Upper lobe of left lung (tissue), 4 donors: ENCODE measurements at regions not wholly inside any gene's neighbourhood (a gene's known extent, or its start where the extent isn't known, plus 50 kb on each side); places are given as distances from the start of the nearest gene placed in this dataset.

Experiments
- CTCF ChIP-seq, 6 experiments: fragments of 450-650 bp in 4 of 6; fragments of 200-600 bp in 2 of 6; sonication (generic) in 2 of 6; IDR thresholded peaks; one replicate each; pipeline ENCODE4 v1.5.1; 2016 to 2019; ENCODE audit warnings: antibody characterized with exemption in 6 of 6
- EP300 ChIP-seq, 4 donors: sonication (generic); formaldehyde crosslinking; IDR thresholded peaks; one replicate each; pipeline ENCODE4 v1.5.1; 2017; ENCODE audit warnings: antibody characterized with exemption in 4 of 4, control low read depth in 2 of 4
- POLR2A ChIP-seq, 4 donors: fragments of 450-650 bp; IDR thresholded peaks; one replicate each; pipeline ENCODE4 v1.5.1; 2016 to 2017; ENCODE audit warnings: antibody characterized with exemption in 4 of 4, mild to moderate bottlenecking in 2 of 4
- POLR2AphosphoS5 ChIP-seq, 2 donors: sonication (generic); formaldehyde crosslinking; IDR thresholded peaks; one replicate each; pipeline ENCODE4 v1.5.1; 2017; ENCODE audit warnings: antibody characterized with exemption in 2 of 2

DNA sequence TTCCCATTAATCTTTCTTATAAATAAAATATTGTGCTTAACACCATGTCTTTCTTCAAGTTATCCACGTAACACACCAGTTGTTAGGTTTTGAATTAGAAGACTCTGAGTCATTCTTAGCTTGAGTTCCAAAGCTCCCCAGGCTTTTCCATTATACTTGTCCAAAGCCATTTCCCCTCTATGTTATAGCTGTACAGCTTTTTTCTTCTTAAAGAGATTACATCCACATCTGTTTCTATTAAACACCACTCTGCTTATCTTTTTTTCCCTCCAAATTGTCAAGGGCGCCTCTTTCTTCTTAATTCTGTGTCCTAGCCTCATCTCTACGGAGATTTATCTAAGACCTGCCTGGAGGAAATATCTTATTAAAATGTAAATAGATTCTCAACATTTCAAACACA is 139.4 kb upstream of the CPHXL start:
- TF ChIP-seq CTCF (IDR thresholded peaks at IDR 0.05) (no peak), POLR2A (IDR thresholded peaks at IDR 0.05) (no peak), POLR2AphosphoS5 (IDR thresholded peaks at IDR 0.05) (no peak), EP300 (IDR thresholded peaks at IDR 0.05) (no peak)
